ENCODE measurements at regions not wholly inside any gene's neighbourhood (a gene's known extent, or its start where the extent isn't known, plus 50 kb on each side); places are given as distances from the start of the nearest gene placed in this dataset.

GRCh38 chr3:145650170-145650569 is 510.8 kb downstream of the PLOD2 start:
- H3K4me3 ChIP-seq (ENCODE audit: control insufficient read depth in 2 of 3, extremely low read depth in 1 of 3, insufficient read depth in 2 of 3, low read depth in 1 of 3, low read length in 3 of 3): no peak overlapping the region
- H3K4me1 ChIP-seq (ENCODE audit: control insufficient read depth, extremely low read depth, insufficient read depth, low read length): no peaks in the 10 kb centered on the region
- H3K9ac ChIP-seq (ENCODE audit: control insufficient read depth, extremely low read depth, insufficient read depth, low read length): no peak overlapping the region
- H4K20me1 ChIP-seq (ENCODE audit: control insufficient read depth, extremely low read depth, insufficient read depth, low read length): no peaks in the 10 kb centered on the region
- H3K27me3 ChIP-seq (ENCODE audit: control insufficient read depth, extremely low read depth, insufficient read depth, low read length): no peaks in the 10 kb centered on the region
- dilution Hi-C loops (cut with MboI; ENCODE audit: extremely low pct_ligation_motif_present, low sequenced_read_pairs): no loop called here
- H3K36me3 ChIP-seq (ENCODE audit: control insufficient read depth in 2 of 2, extremely low read depth in 1 of 2, insufficient read depth in 2 of 2, low read length in 2 of 2): no peaks in the 10 kb centered on the region
- no peak for FAIRE-seq
- no peak overlapping the region for H3K4me2 ChIP-seq (ENCODE audit: control insufficient read depth, extremely low read depth, insufficient read depth, low read depth, low read length)
- H3K27ac ChIP-seq (ENCODE audit: control insufficient read depth, insufficient read depth, low read length): no peak overlapping the region
- no peak overlapping the region for H2AFZ ChIP-seq (ENCODE audit: control insufficient read depth, low read length)
- no peaks in the 10 kb centered on the region for H3K9me1 ChIP-seq (ENCODE audit: control insufficient read depth, extremely low read depth, insufficient read depth, low read length)
- no peaks in the 10 kb centered on the region for H3K79me2 ChIP-seq (ENCODE audit: control insufficient read depth, insufficient read depth, low read length)
- TF ChIP-seq CTCF (optimal IDR thresholded peaks at IDR 0.05 in 1 of 3, IDR thresholded peaks at IDR 0.05 in 1 of 3, conservative IDR thresholded peaks at IDR 0.05 in 1 of 3; ENCODE audit: extremely low read depth in 1 of 3, insufficient read depth in 2 of 3, low read length in 3 of 3) (no peak), EZH2 (IDR thresholded peaks at IDR 0.05; ENCODE audit: low read length) (no peak)
- H3K9me3 ChIP-seq (ENCODE audit: control insufficient read depth, low read depth, low read length): no peaks in the 10 kb centered on the region
- DNase-seq (ENCODE audit: low read depth, low spot score): no peak

GRCh38 chr3:145671121-145671520 is 489.9 kb downstream of the PLOD2 start:
- Histone ChIP-seq H3K27ac (ENCODE audit: control insufficient read depth, insufficient read depth, low read length) (no peak overlapping the region), H3K4me2 (ENCODE audit: control insufficient read depth, extremely low read depth, insufficient read depth, low read depth, low read length) (no peak overlapping the region), H3K9me1 (ENCODE audit: control insufficient read depth, extremely low read depth, insufficient read depth, low read length) (no peaks in the 10 kb centered on the region), H3K9ac (ENCODE audit: control insufficient read depth, extremely low read depth, insufficient read depth, low read length) (no peak overlapping the region), H3K36me3 (ENCODE audit: control insufficient read depth in 2 of 2, extremely low read depth in 1 of 2, insufficient read depth in 2 of 2, low read length in 2 of 2) (no peaks in the 10 kb centered on the region), H3K4me1 (ENCODE audit: control insufficient read depth, extremely low read depth, insufficient read depth, low read length) (no peaks in the 10 kb centered on the region), H3K27me3 (ENCODE audit: control insufficient read depth, extremely low read depth, insufficient read depth, low read length) (no peaks in the 10 kb centered on the region), H4K20me1 (ENCODE audit: control insufficient read depth, extremely low read depth, insufficient read depth, low read length) (no peaks in the 10 kb centered on the region), H3K4me3 (ENCODE audit: control insufficient read depth in 2 of 3, extremely low read depth in 1 of 3, insufficient read depth in 2 of 3, low read depth in 1 of 3, low read length in 3 of 3) (no peak overlapping the region), H2AFZ (ENCODE audit: control insufficient read depth, low read length) (no peak overlapping the region), H3K9me3 (ENCODE audit: control insufficient read depth, low read depth, low read length) (no peaks in the 10 kb centered on the region), H3K79me2 (ENCODE audit: control insufficient read depth, insufficient read depth, low read length) (no peaks in the 10 kb centered on the region)
- no peak for TF ChIP-seq EZH2 (IDR thresholded peaks at IDR 0.05; ENCODE audit: low read length)
- TF ChIP-seq CTCF (optimal IDR thresholded peaks at IDR 0.05 in 1 of 3, IDR thresholded peaks at IDR 0.05 in 1 of 3, conservative IDR thresholded peaks at IDR 0.05 in 1 of 3; ENCODE audit: extremely low read depth in 1 of 3, insufficient read depth in 2 of 3, low read length in 3 of 3): no peak
- no peak for FAIRE-seq
- DNase-seq (ENCODE audit: low read depth, low spot score): no peak
- dilution Hi-C loops (cut with MboI; ENCODE audit: extremely low pct_ligation_motif_present, low sequenced_read_pairs): no loop called here
